SU-DHL-6 (cell line): ENCODE measurements at regions not wholly inside any gene's neighbourhood (a gene's known extent, or its start where the extent isn't known, plus 50 kb on each side); places are given as distances from the start of the nearest gene placed in this dataset.

ENCODE experiments used
- H2AFZ ChIP-seq: fragments of 200-600 bp; sonication (generic); 2 replicates; pipeline ENCODE4 v1.6.1; 2014; ENCODE audit warnings: low read depth, mild to moderate bottlenecking, moderate library complexity, mixed read lengths, antibody characterized with exemption, low read length; ENCODE audit not compliant: severe bottlenecking
- H3F3A ChIP-seq: fragments of 200-600 bp; shearing (Covaris generic); 2 replicates; pipeline ENCODE4 v1.6.0; 2016; ENCODE audit warnings: antibody characterized with exemption, mild to moderate bottlenecking; ENCODE audit not compliant: insufficient read depth
- H3K27ac ChIP-seq: fragments of 200-600 bp; sonication (generic); 2 replicates; pipeline ENCODE4 v1.5.1; 2016; ENCODE audit warnings: low read depth, mild to moderate bottlenecking, low read length, moderate library complexity, mixed read lengths
- H3K27me3 ChIP-seq: fragments of 200-600 bp; sonication (generic), shearing (Covaris generic); 2 replicates; pipeline ENCODE4 v1.6.0; 2014; ENCODE audit warnings: mild to moderate bottlenecking, low read length
- H3K36me3 ChIP-seq: fragments of 200-600 bp; sonication (generic); 2 replicates; pipeline ENCODE4 v1.6.1; 2014; ENCODE audit warnings: mild to moderate bottlenecking, low read length, mixed read lengths
- H3K4me2 ChIP-seq: fragments of 300-600, 200-600 bp; shearing (Covaris generic), sonication (generic); 2 replicates; pipeline ENCODE4 v1.6.0; 2014; ENCODE audit warnings: low read length, low read depth, mild to moderate bottlenecking; ENCODE audit not compliant: poor library complexity, severe bottlenecking
- H3K4me3 ChIP-seq: fragments of 200-600 bp; sonication (generic); 2 replicates; pipeline ENCODE4 v1.5.1; 2014; ENCODE audit warnings: antibody characterized with exemption, low read length, mild to moderate bottlenecking, mixed read lengths; ENCODE audit not compliant: insufficient read depth, poor library complexity, severe bottlenecking
- H3K79me2 ChIP-seq: fragments of 200-600 bp; sonication (generic); 2 replicates; pipeline ENCODE4 v1.6.1; 2014; ENCODE audit warnings: mild to moderate bottlenecking, low read length, moderate library complexity; ENCODE audit not compliant: insufficient read depth
- H3K9ac ChIP-seq: fragments of 200-600 bp; sonication (generic); 2 replicates; pipeline ENCODE4 v1.7.0; 2014; ENCODE audit warnings: mild to moderate bottlenecking, low read length
- H3K9me2 ChIP-seq: fragments of 200-600 bp; sonication (generic); replicated peaks from 2 replicates; pipeline ENCODE4 v1.6.1; 2014; ENCODE audit warnings: low read length; ENCODE audit not compliant: insufficient read depth
- H3K9me3 ChIP-seq: fragments of 200-600 bp; sonication (generic); 2 replicates; pipeline ENCODE4 v1.6.1; 2014; ENCODE audit warnings: low read length, mixed read lengths; ENCODE audit not compliant: insufficient read depth
- H4K20me1 ChIP-seq: fragments of 200-600 bp; sonication (generic); 2 replicates; pipeline ENCODE4 v1.6.1; 2014; ENCODE audit warnings: low read depth, mild to moderate bottlenecking, antibody characterized with exemption, low read length, moderate library complexity, mixed read lengths
- CTCF ChIP-seq: fragments of 200-600 bp; sonication (generic); IDR thresholded peaks from one replicate; pipeline ENCODE4 v1.5.1; 2017; ENCODE audit warnings: antibody characterized with exemption, mild to moderate bottlenecking, low read length, moderate library complexity; ENCODE audit not compliant: insufficient read depth, poor library complexity, severe bottlenecking
- EZH2phosphoT487 ChIP-seq: fragments of 200-600 bp; sonication (generic), shearing (Covaris generic); conservative IDR thresholded peaks from 2 replicates; pipeline ENCODE4 v1.6.1; 2018; ENCODE audit warnings: mild to moderate bottlenecking, antibody characterized with exemption, low read length, moderate library complexity, mixed read lengths

GRCh38 chr5:40134883-40135520 is 544.7 kb upstream of the PTGER4 start:
- no peak overlapping the region for H2AFZ ChIP-seq
- no peaks in the 10 kb centered on the region for H3K36me3 ChIP-seq
- H3K9me2 ChIP-seq: no peaks in the 10 kb centered on the region
- TF ChIP-seq EZH2phosphoT487 (no peak), CTCF (no peak)
- H3K27ac ChIP-seq: no peak overlapping the region
- H3K9ac ChIP-seq: no peak overlapping the region
- no peaks in the 10 kb centered on the region for H3F3A ChIP-seq
- H3K27me3 ChIP-seq: no peaks in the 10 kb centered on the region
- no peaks in the 10 kb centered on the region for H3K79me2 ChIP-seq
- no peaks in the 10 kb centered on the region for H3K9me3 ChIP-seq
- no peaks in the 10 kb centered on the region for H4K20me1 ChIP-seq
- no peak overlapping the region for H3K4me2 ChIP-seq
- no peak overlapping the region for H3K4me3 ChIP-seq

GRCh38 chr5:40124367-40124766 is 555.3 kb upstream of the PTGER4 start:
- H3K4me2 ChIP-seq: no peak overlapping the region
- no peaks in the 10 kb centered on the region for H3K9me2 ChIP-seq
- H3K27ac ChIP-seq: no peak overlapping the region
- no peaks in the 10 kb centered on the region for H3F3A ChIP-seq
- no peak overlapping the region for H3K4me3 ChIP-seq
- peaks cover 12% of the 10 kb centered on the region; the same call in 1 of the 2 replicates for H3K9me3 ChIP-seq
- no peaks in the 10 kb centered on the region for H4K20me1 ChIP-seq
- H3K36me3 ChIP-seq: no peaks in the 10 kb centered on the region
- TF ChIP-seq CTCF: no peak
- no peak for TF ChIP-seq EZH2phosphoT487
- no peak overlapping the region for H2AFZ ChIP-seq
- H3K27me3 ChIP-seq: no peaks in the 10 kb centered on the region
- H3K9ac ChIP-seq: no peak overlapping the region
- H3K79me2 ChIP-seq: no peaks in the 10 kb centered on the region

- Histone ChIP-seq H3K9ac (no peak overlapping the region), H2AFZ (no peak overlapping the region), H3K4me3 (no peak overlapping the region), H3F3A (no peaks in the 10 kb centered on the region), H3K9me2 (no peaks in the 10 kb centered on the region), H4K20me1 (no peaks in the 10 kb centered on the region), H3K4me2 (no peak overlapping the region), H3K27ac (no peak overlapping the region), H3K36me3 (no peaks in the 10 kb centered on the region), H3K79me2 (no peaks in the 10 kb centered on the region), H3K27me3 (no peaks in the 10 kb centered on the region), H3K9me3 (peaks cover 12% of the 10 kb centered on the region; the same call in 1 of the 2 replicates)
- TF ChIP-seq CTCF (no peak), EZH2phosphoT487 (no peak)
Observed at GRCh38 chr5:40121236-40121635, 558.5 kb upstream of the PTGER4 start.
